NT2/D1 (cell line): ENCODE measurements at regions not wholly inside any gene's neighbourhood (a gene's known extent, or its start where the extent isn't known, plus 50 kb on each side); places are given as distances from the start of the nearest gene placed in this dataset.

ENCODE experiments used
- SUZ12 ChIP-seq: IDR thresholded peaks from 2 replicates; pipeline ENCODE4 v1.6.1; 2011; ENCODE audit not compliant: insufficient read length, insufficient read depth; ENCODE audit errors: extremely low read depth
- YY1 ChIP-seq: IDR thresholded peaks from 2 replicates; pipeline ENCODE4 v1.6.1; 2011; ENCODE audit not compliant: insufficient read length, insufficient read depth
- ZNF274 ChIP-seq: IDR thresholded peaks from 2 replicates; pipeline ENCODE4 v1.6.1; 2011; ENCODE audit warnings: mild to moderate bottlenecking, low read depth, low read length

DNA sequence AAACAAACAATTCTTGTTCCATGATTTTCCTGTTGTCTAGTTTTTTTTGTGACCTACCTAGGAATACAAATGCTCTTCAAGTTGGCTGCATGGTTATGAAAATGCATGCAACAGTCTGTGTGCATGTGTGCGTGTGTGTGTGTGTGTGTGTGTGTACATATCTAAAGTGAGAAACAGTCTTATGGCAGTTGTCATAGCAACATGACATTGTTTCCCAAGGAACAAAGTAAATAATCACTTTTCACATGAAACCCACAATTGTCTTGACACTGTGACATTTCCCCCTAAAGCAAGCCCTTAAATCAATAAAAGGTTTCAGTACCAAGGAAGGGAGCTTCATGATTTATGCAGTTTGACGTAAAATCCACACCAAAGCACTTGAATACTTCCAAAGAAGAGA is 758.4 kb downstream of the CDH8 start:
- TF ChIP-seq YY1 (no peak), ZNF274 (no peak), SUZ12 (no peak)
